Keratinocyte (primary cell): ENCODE measurements at regions not wholly inside any gene's neighbourhood (a gene's known extent, or its start where the extent isn't known, plus 50 kb on each side); places are given as distances from the start of the nearest gene placed in this dataset.

Source experiments
- DNase-seq: peaks from one replicate; pipeline ENCODE4 v3.0.0-alpha.2; 2011; ENCODE audit warnings: low read depth, missing footprints, low spot score
- FAIRE-seq: peaks from 2 replicates; lab custom pipeline; 2011; peaks lifted over from hg19 to GRCh38; lab: Jason Lieb, UNC
- H2AFZ ChIP-seq: 2 replicates; pipeline ENCODE4 v1.6.0; 2012; ENCODE audit warnings: low read length, control low read depth, inconsistent platforms; ENCODE audit not compliant: control insufficient read depth
- H3K27ac ChIP-seq: 2 replicates; pipeline ENCODE4 v1.5.1; 2011; ENCODE audit warnings: low read length; ENCODE audit not compliant: control insufficient read depth, insufficient read depth
- H3K27me3 ChIP-seq: 3 replicates; pipeline ENCODE4 v1.6.0; 2011; ENCODE audit warnings: low read length; ENCODE audit not compliant: control insufficient read depth, insufficient read depth; ENCODE audit errors: extremely low read depth
- H3K36me3 ChIP-seq, 2 experiments: 2 replicates in 1 of 2; 3 replicates in 1 of 2; pipeline ENCODE4 v1.5.1; 2011; ENCODE audit warnings: low read length in 2 of 2, mild to moderate bottlenecking in 1 of 2; ENCODE audit not compliant: control insufficient read depth in 2 of 2, insufficient read depth in 2 of 2; ENCODE audit errors: extremely low read depth in 1 of 2
- H3K4me1 ChIP-seq: 3 replicates; pipeline ENCODE4 v1.5.1; 2011; ENCODE audit warnings: low read length; ENCODE audit not compliant: control insufficient read depth, insufficient read depth; ENCODE audit errors: extremely low read depth
- H3K4me2 ChIP-seq: 3 replicates; pipeline ENCODE4 v1.6.0; 2011; ENCODE audit warnings: low read depth, low read length; ENCODE audit not compliant: control insufficient read depth, insufficient read depth; ENCODE audit errors: extremely low read depth
- H3K4me3 ChIP-seq, 3 experiments: fragments of 200-600 bp in 1 of 3; sonication (generic) in 1 of 3; 2 replicates in 2 of 3; 3 replicates in 1 of 3; pipeline ENCODE4 v1.5.1; 2011 to 2016; ENCODE audit warnings: low read length in 3 of 3, mild to moderate bottlenecking in 3 of 3, control low read depth in 2 of 3, inconsistent platforms in 1 of 3, low read depth in 1 of 3, mixed read lengths in 1 of 3, mixed run types in 1 of 3, moderate library complexity in 1 of 3; ENCODE audit not compliant: control insufficient read depth in 2 of 3, insufficient read depth in 2 of 3; ENCODE audit errors: extremely low read depth in 1 of 3
- H3K79me2 ChIP-seq: 2 replicates; pipeline ENCODE4 v1.6.0; 2012; ENCODE audit warnings: low read length; ENCODE audit not compliant: control insufficient read depth, insufficient read depth
- H3K9ac ChIP-seq: 3 replicates; pipeline ENCODE4 v1.6.0; 2011; ENCODE audit warnings: low read length; ENCODE audit not compliant: control insufficient read depth, insufficient read depth; ENCODE audit errors: extremely low read depth
- H3K9me1 ChIP-seq: 3 replicates; pipeline ENCODE4 v1.6.0; 2011; ENCODE audit warnings: low read length; ENCODE audit not compliant: control insufficient read depth, insufficient read depth; ENCODE audit errors: extremely low read depth
- H3K9me3 ChIP-seq: 2 replicates; pipeline ENCODE4 v1.5.1; 2012; ENCODE audit warnings: low read depth, low read length; ENCODE audit not compliant: control insufficient read depth
- H4K20me1 ChIP-seq: 3 replicates; pipeline ENCODE4 v1.6.0; 2011; ENCODE audit warnings: low read length; ENCODE audit not compliant: control insufficient read depth, insufficient read depth; ENCODE audit errors: extremely low read depth
- CTCF ChIP-seq, 3 experiments: IDR thresholded peaks in 1 of 3; conservative IDR thresholded peaks in 1 of 3; optimal IDR thresholded peaks in 1 of 3; 2 replicates in 2 of 3; 3 replicates in 1 of 3; pipeline versions ENCODE3 to v1.5.1; 2011; ENCODE audit warnings: low read length in 3 of 3, mild to moderate bottlenecking in 3 of 3, moderate library complexity in 2 of 3, control low read depth in 1 of 3, inconsistent platforms in 1 of 3; ENCODE audit not compliant: insufficient read depth in 2 of 3; ENCODE audit errors: extremely low read depth in 1 of 3
- EZH2 ChIP-seq: IDR thresholded peaks from one replicate; pipeline ENCODE4 v1.6.1; 2012; ENCODE audit warnings: inconsistent platforms, mild to moderate bottlenecking, low read length, moderate library complexity
- dilution Hi-C: fragments of 300-500 bp; cut with MboI; formaldehyde crosslinking; loops from one replicate; pipeline ENCODE4 v1.7.0; 2020; ENCODE audit warnings: low sequenced_read_pairs; ENCODE audit not compliant: extremely low pct_ligation_motif_present

GRCh38 chr19:31041461-31041860, 307.8 kb downstream of the TSHZ3 start:
- H3K27ac ChIP-seq: no peak overlapping the region
- no peak overlapping the region for H3K4me2 ChIP-seq
- no peak for FAIRE-seq
- no peaks in the 10 kb centered on the region for H3K79me2 ChIP-seq
- H3K9me3 ChIP-seq: no peaks in the 10 kb centered on the region
- dilution Hi-C loops: no loop called here
- no peaks in the 10 kb centered on the region for H3K4me1 ChIP-seq
- no peaks in the 10 kb centered on the region for H3K36me3 ChIP-seq
- no peak overlapping the region for H3K9ac ChIP-seq
- no peaks in the 10 kb centered on the region for H4K20me1 ChIP-seq
- H3K4me3 ChIP-seq: no peak overlapping the region
- no peak for DNase-seq
- no peak for TF ChIP-seq EZH2
- TF ChIP-seq CTCF (optimal IDR thresholded peaks at IDR 0.05 in 1 of 3, IDR thresholded peaks at IDR 0.05 in 1 of 3, conservative IDR thresholded peaks at IDR 0.05 in 1 of 3; ENCODE audit: extremely low read depth in 1 of 3, insufficient read depth in 2 of 3, low read length in 3 of 3): no peak
- no peaks in the 10 kb centered on the region for H3K9me1 ChIP-seq
- H2AFZ ChIP-seq: no peak overlapping the region
- H3K27me3 ChIP-seq: no peaks in the 10 kb centered on the region

DNA sequence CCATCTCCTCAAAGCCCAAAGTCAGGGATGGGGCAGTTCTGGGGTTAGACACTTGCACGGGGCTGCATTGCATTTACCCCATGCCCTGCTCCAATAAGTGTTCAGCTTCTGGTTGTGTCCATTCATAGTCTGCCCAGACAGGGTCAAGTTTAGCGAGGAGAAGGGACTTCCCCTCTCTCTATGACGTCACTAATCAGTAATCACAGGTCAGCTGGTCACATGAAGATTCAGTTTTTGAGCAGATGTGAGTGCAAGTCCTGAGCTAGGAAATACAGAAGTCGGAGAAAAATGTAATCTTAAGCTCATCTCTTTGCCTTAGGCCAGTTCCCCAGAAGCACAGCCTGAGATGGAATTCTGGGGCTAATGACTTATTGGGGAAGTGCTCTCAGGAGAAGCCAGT, 310.1 kb downstream of the TSHZ3 start:
- TF ChIP-seq CTCF (optimal IDR thresholded peaks at IDR 0.05 in 1 of 3, IDR thresholded peaks at IDR 0.05 in 1 of 3, conservative IDR thresholded peaks at IDR 0.05 in 1 of 3; ENCODE audit: extremely low read depth in 1 of 3, insufficient read depth in 2 of 3, low read length in 3 of 3) (no peak), EZH2 (no peak)
- no peaks in the 10 kb centered on the region for H3K4me1 ChIP-seq

More for the DNA sequence above, 310.1 kb downstream of the TSHZ3 start:
- dilution Hi-C loops: no loop called here
- no peak overlapping the region for H3K4me2 ChIP-seq
- H3K27me3 ChIP-seq: no peaks in the 10 kb centered on the region
- H3K27ac ChIP-seq: no peak overlapping the region
- no peaks in the 10 kb centered on the region for H3K79me2 ChIP-seq
- no peaks in the 10 kb centered on the region for H4K20me1 ChIP-seq
- no peaks in the 10 kb centered on the region for H3K36me3 ChIP-seq
- H3K4me3 ChIP-seq: no peak overlapping the region
- FAIRE-seq (no peak), DNase-seq (no peak)
- H2AFZ ChIP-seq: no peak overlapping the region
- H3K9me1 ChIP-seq: no peaks in the 10 kb centered on the region
- H3K9ac ChIP-seq: no peak overlapping the region
- H3K9me3 ChIP-seq: no peaks in the 10 kb centered on the region
